Osteocyte (in vitro differentiated cells): ENCODE measurements at regions not wholly inside any gene's neighbourhood (a gene's known extent, or its start where the extent isn't known, plus 50 kb on each side); places are given as distances from the start of the nearest gene placed in this dataset.

Experiments
- DNase-seq: peaks from one replicate; pipeline ENCODE4 v3.0.0; 2021; ENCODE audit warnings: mixed read lengths; ENCODE audit not compliant: unreplicated experiment; ENCODE audit errors: extremely low spot score
- H3K27ac Mint-ChIP-seq: one replicate; pipeline ENCODE4 v1.8.0; 2021; ENCODE audit warnings: mild to moderate bottlenecking, mixed read lengths; ENCODE audit not compliant: unreplicated experiment
- H3K27me3 Mint-ChIP-seq: one replicate; pipeline ENCODE4 v1.8.0; 2021; ENCODE audit warnings: mixed read lengths; ENCODE audit not compliant: unreplicated experiment
- H3K36me3 Mint-ChIP-seq: one replicate; pipeline ENCODE4 v1.8.0; 2021; ENCODE audit warnings: mixed read lengths; ENCODE audit not compliant: unreplicated experiment
- H3K4me1 Mint-ChIP-seq: one replicate; pipeline ENCODE4 v1.8.0; 2021; ENCODE audit warnings: mixed read lengths; ENCODE audit not compliant: unreplicated experiment
- H3K4me3 Mint-ChIP-seq: one replicate; pipeline ENCODE4 v1.8.0; 2021; ENCODE audit warnings: mild to moderate bottlenecking, moderate library complexity, mixed read lengths; ENCODE audit not compliant: unreplicated experiment
- H3K9me3 Mint-ChIP-seq: one replicate; pipeline ENCODE4 v1.8.0; 2021; ENCODE audit warnings: mixed read lengths; ENCODE audit not compliant: unreplicated experiment
- TF ChIP-seq, protein P1 (sequence below): fragments of 200-600 bp; sonication (generic); IDR thresholded peaks from 2 replicates; pipeline ENCODE4 v1.5.0; 2021; ENCODE audit warnings: antibody characterized with exemption, mild to moderate bottlenecking, moderate library complexity

DNA sequence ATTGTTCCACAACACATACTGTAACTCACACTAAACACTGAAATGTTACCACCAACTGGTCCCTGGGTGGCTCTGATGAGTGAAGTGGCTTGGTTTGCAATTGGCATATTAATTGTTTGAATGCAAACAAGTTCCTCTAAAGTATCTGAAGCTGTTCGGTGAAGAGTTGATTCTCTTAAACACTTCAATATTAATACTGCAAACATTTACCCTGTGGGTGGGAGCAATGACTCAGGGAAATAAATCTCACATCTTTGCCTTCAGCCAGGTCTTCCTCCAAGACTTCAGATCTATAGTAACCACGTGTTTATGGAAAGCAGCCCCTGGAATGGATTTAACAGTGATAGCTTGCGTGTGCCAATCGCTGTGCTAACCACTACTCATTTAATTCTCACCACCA is 176.0 kb downstream of the MAFB start:
- TF ChIP-seq, protein P1, sequence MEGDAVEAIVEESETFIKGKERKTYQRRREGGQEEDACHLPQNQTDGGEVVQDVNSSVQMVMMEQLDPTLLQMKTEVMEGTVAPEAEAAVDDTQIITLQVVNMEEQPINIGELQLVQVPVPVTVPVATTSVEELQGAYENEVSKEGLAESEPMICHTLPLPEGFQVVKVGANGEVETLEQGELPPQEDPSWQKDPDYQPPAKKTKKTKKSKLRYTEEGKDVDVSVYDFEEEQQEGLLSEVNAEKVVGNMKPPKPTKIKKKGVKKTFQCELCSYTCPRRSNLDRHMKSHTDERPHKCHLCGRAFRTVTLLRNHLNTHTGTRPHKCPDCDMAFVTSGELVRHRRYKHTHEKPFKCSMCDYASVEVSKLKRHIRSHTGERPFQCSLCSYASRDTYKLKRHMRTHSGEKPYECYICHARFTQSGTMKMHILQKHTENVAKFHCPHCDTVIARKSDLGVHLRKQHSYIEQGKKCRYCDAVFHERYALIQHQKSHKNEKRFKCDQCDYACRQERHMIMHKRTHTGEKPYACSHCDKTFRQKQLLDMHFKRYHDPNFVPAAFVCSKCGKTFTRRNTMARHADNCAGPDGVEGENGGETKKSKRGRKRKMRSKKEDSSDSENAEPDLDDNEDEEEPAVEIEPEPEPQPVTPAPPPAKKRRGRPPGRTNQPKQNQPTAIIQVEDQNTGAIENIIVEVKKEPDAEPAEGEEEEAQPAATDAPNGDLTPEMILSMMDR, result no peak
- H3K27me3 Mint-ChIP-seq, result peaks cover 21% of the 10 kb centered on the region

DNA sequence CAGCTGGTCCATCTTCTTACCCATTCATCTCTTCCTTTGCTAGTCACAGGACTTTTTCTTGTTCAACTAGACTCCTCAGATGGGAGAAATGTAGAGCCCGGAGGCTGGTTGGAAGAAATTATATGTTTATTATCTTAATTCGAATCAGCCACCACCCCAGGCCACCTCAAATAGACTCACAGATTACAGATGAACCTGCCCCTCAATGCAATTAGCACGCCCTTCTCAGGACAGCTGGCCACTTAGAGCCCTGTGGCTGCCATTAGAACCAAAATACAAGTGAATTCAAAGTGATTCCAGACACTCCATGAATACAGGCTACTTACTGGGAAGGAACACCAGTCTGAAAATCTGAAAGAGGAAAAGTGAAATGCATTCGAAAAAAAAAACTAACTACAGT is 176.4 kb downstream of the MAFB start:
- Mint-ChIP-seq H3K4me3 (no peak overlapping the region), H3K4me1 (peaks cover 10% of the 10 kb centered on the region), H3K27me3 (peaks cover 18% of the 10 kb centered on the region), H3K9me3 (no peaks in the 10 kb centered on the region), H3K36me3 (no peaks in the 10 kb centered on the region), H3K27ac (no peak overlapping the region)
- DNase-seq, result no peak
- TF ChIP-seq, protein P1, result no peak

More for the DNA sequence above, 176.0 kb downstream of the MAFB start:
- Mint-ChIP-seq H3K36me3 (no peaks in the 10 kb centered on the region), H3K9me3 (no peaks in the 10 kb centered on the region), H3K4me1 (peaks cover 10% of the 10 kb centered on the region), H3K4me3 (no peak overlapping the region), H3K27ac (no peak overlapping the region)
- no peak for DNase-seq

DNA sequence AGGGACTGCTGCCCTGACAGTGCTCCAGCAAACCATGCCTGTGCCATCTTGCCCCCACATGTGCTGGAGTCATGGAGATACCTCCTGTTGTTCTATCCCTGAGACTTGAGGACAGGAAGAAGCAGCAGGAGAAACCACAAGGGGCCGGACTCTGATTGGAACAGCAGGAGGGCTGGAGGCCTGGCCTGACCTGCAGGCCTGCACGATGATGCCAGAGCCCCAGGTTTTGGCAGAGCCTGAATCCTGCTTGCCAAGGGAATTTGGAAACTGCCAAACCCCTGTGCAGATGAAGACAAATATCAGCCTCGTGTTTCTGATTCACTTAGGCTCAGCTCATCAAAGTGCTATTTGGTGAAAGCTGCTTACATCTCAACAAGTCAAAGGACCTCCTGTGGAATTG is 177.6 kb downstream of the MAFB start:
- DNase-seq, result no peak

DNA sequence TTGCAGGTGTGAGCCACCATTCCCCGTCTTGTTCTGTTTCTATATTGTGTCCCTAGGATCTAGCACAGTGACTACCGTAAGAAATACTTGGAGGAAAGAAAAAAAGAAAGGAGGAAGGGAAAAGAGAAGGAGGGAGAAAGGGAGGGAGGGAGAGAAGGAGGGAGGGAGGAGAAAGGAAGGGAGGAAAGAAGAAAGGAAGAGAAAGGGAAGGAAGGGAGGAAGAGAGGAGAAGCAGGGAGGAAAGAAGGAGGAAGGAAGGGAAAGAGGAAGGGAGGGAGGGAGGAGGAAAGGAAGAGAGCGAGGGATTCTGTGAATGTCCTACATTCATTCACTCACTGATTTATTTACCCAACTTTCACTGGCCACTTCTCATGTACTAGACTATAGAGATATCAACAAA is 178.4 kb downstream of the MAFB start:
- Mint-ChIP-seq H3K27ac (no peak overlapping the region), H3K9me3 (no peaks in the 10 kb centered on the region), H3K36me3 (no peaks in the 10 kb centered on the region), H3K4me1 (peaks cover 17% of the 10 kb centered on the region), H3K27me3 (peaks cover 7% of the 10 kb centered on the region), H3K4me3 (no peak overlapping the region)
- DNase-seq, result no peak
- TF ChIP-seq, protein P1, result no peak

More for the DNA sequence above, 177.6 kb downstream of the MAFB start:
- TF ChIP-seq, protein P1, result no peak
- Mint-ChIP-seq H3K27ac (no peak overlapping the region), H3K9me3 (no peaks in the 10 kb centered on the region), H3K4me1 (peaks cover 17% of the 10 kb centered on the region), H3K27me3 (peaks cover 7% of the 10 kb centered on the region), H3K36me3 (no peaks in the 10 kb centered on the region), H3K4me3 (no peak overlapping the region)

DNA sequence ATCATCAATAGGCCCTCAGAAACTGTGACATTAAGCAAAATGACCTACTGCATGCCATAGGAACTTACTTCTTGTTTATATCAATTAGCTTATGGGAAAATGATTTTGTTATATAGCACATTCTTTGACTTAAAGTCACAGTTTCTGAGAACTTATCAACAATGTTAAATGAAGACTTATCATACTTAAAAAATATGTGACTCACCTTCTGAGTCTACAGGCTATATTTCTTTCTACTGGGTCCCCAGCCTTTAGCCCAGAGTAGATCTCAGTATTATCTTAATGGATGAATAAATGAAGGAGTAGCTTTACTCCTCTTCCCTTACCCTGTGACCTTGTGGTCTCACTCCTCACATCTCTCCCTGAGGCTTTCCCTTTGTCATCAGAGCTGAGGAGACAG is 180.2 kb downstream of the MAFB start:
- TF ChIP-seq, protein P1, result no peak
- Mint-ChIP-seq H3K27me3 (no peaks in the 10 kb centered on the region), H3K9me3 (no peaks in the 10 kb centered on the region), H3K4me3 (no peak overlapping the region), H3K4me1 (peaks cover 17% of the 10 kb centered on the region), H3K27ac (no peak overlapping the region), H3K36me3 (no peaks in the 10 kb centered on the region)
- no peak for DNase-seq
